SK-N-SH (cell line): ENCODE measurements at regions not wholly inside any gene's neighbourhood (a gene's known extent, or its start where the extent isn't known, plus 50 kb on each side); places are given as distances from the start of the nearest gene placed in this dataset.

Source experiments
- CTCF ChIA-PET: fragments of 300-600, 350-600 bp; formaldehyde crosslinking; extraction: SDS; loops from one replicate; lab custom pipeline; 2021; lab: Yijun Ruan, JAX
- POLR2A ChIA-PET: fragments of 350-600 bp; sonication (Branson Sonifier 250); formaldehyde crosslinking; extraction: SDS; loops from one replicate; lab custom pipeline; 2020; ENCODE audit warnings: antibody characterized with exemption, inconsistent platforms; lab: Yijun Ruan, JAX
- DNase-seq: peaks from one replicate; pipeline ENCODE4 v3.0.0; 2012
- H2AFZ ChIP-seq: fragments of 200-600 bp; sonication (generic); 2 replicates; pipeline ENCODE4 v1.8.1; 2016; ENCODE audit warnings: antibody characterized with exemption, mild to moderate bottlenecking, low read depth
- H3F3A ChIP-seq: fragments of 200-600 bp; sonication (generic); replicated peaks from 2 replicates; pipeline ENCODE3; 2016; ENCODE audit warnings: antibody characterized with exemption, mild to moderate bottlenecking; ENCODE audit not compliant: insufficient read depth
- H3K27ac ChIP-seq, 2 experiments: fragments of 200-500 bp in 1 of 2; fragments of 200-600 bp in 1 of 2; sonication (Bioruptor generic) in 1 of 2; sonication (generic), shearing (Covaris generic) in 1 of 2; 2 replicates each; pipeline versions ENCODE4 v1.5.1 to v1.6.1; 2014 to 2016; ENCODE audit warnings: low read depth in 2 of 2, inconsistent platforms in 1 of 2, low read length in 1 of 2, mild to moderate bottlenecking in 1 of 2, mixed read lengths in 1 of 2
- H3K27me3 ChIP-seq: fragments of 200-600 bp; sonication (generic), shearing (Covaris generic); 2 replicates; pipeline ENCODE4 v1.6.1; 2016; ENCODE audit warnings: mixed run types; ENCODE audit not compliant: insufficient read depth
- H3K36me3 ChIP-seq, 2 experiments: fragments of 200-500 bp in 1 of 2; fragments of 200-600 bp in 1 of 2; sonication (Bioruptor generic) in 1 of 2; sonication (generic) in 1 of 2; replicated peaks in 1 of 2; 2 replicates each; pipeline versions ENCODE3 to v1.5.1; 2014 to 2016; ENCODE audit warnings: low read length in 1 of 2, mild to moderate bottlenecking in 1 of 2; ENCODE audit not compliant: insufficient read depth in 2 of 2, control insufficient read depth in 1 of 2
- H3K4me1 ChIP-seq, 2 experiments: fragments of 200-500 bp in 1 of 2; fragments of 200-600 bp in 1 of 2; sonication (Bioruptor generic) in 1 of 2; sonication (generic), shearing (Covaris generic) in 1 of 2; 2 replicates each; pipeline versions ENCODE4 v1.5.1 to v1.6.1; 2014 to 2016; ENCODE audit warnings: low read depth in 1 of 2, low read length in 1 of 2, mixed run types in 1 of 2; ENCODE audit not compliant: insufficient read depth in 2 of 2, control insufficient read depth in 1 of 2
- H3K4me2 ChIP-seq: fragments of 200-600 bp; sonication (generic), shearing (Covaris generic); 2 replicates; pipeline ENCODE4 v1.6.1; 2017; ENCODE audit warnings: mixed run types
- H3K4me3 ChIP-seq, 2 experiments: fragments of 200-500 bp in 1 of 2; fragments of 200-600 bp in 1 of 2; sonication (Bioruptor generic) in 1 of 2; sonication (generic), shearing (Covaris generic) in 1 of 2; 2 replicates each; pipeline versions ENCODE4 v1.5.1 to v1.8.1; 2014 to 2016; ENCODE audit warnings: low read depth in 2 of 2, inconsistent platforms in 1 of 2, low read length in 1 of 2, mild to moderate bottlenecking in 1 of 2, mixed read lengths in 1 of 2, moderate library complexity in 1 of 2
- H3K79me2 ChIP-seq: fragments of 200-600 bp; sonication (generic); 2 replicates; pipeline ENCODE4 v1.8.1; 2017; ENCODE audit warnings: mild to moderate bottlenecking; ENCODE audit not compliant: insufficient read depth
- H3K9ac ChIP-seq: fragments of 200-600 bp; sonication (generic); 2 replicates; pipeline ENCODE4 v1.6.1; 2017; ENCODE audit warnings: mixed run types
- H3K9me2 ChIP-seq: fragments of 200-600 bp; sonication (generic); 2 replicates; pipeline ENCODE4 v1.6.1; 2017; ENCODE audit warnings: mixed run types
- H3K9me3 ChIP-seq: fragments of 200-600 bp; sonication (generic); 2 replicates; pipeline ENCODE4 v1.6.1; 2017; ENCODE audit warnings: mixed run types, mild to moderate bottlenecking, moderate library complexity
- H4K20me1 ChIP-seq: fragments of 200-600 bp; sonication (generic); 2 replicates; pipeline ENCODE4 v1.6.1; 2017; ENCODE audit warnings: mild to moderate bottlenecking, mixed run types; ENCODE audit not compliant: insufficient read depth
- CTCF ChIP-seq: fragments of 200-600 bp; sonication (generic); IDR thresholded peaks from 2 replicates; pipeline ENCODE4 v1.6.1; 2017; ENCODE audit warnings: antibody characterized with exemption, mild to moderate bottlenecking, moderate library complexity
- EP300 ChIP-seq, 2 experiments: IDR thresholded peaks; 2 replicates each; pipeline versions ENCODE4 v1.4.0 to v1.6.1; 2012; ENCODE audit warnings: borderline replicate concordance in 1 of 2, low read depth in 1 of 2, low read length in 1 of 2
- FOXM1 ChIP-seq: IDR thresholded peaks from 2 replicates; pipeline ENCODE4 v1.4.0; 2012; ENCODE audit warnings: low read depth, mild to moderate bottlenecking
- GABPA ChIP-seq: IDR thresholded peaks from 2 replicates; pipeline ENCODE4 v1.4.0; 2012; ENCODE audit warnings: low read depth, mild to moderate bottlenecking
- GATA2 ChIP-seq: sonication (generic); formaldehyde crosslinking; IDR thresholded peaks from 2 replicates; pipeline ENCODE4 v1.5.0; 2020; ENCODE audit warnings: mild to moderate bottlenecking, missing genetic modification reagents
- IRF3 ChIP-seq: fragments of 150-350 bp; IDR thresholded peaks from 2 replicates; pipeline ENCODE4 v1.6.1; 2016; ENCODE audit warnings: mild to moderate bottlenecking, low read depth, low read length
- JUND ChIP-seq: IDR thresholded peaks from 2 replicates; pipeline ENCODE4 v1.4.0; 2012
- MAX ChIP-seq: IDR thresholded peaks from 2 replicates; pipeline ENCODE4 v1.4.0; 2012; ENCODE audit warnings: low read depth
- MEF2A ChIP-seq: IDR thresholded peaks from 2 replicates; pipeline ENCODE4 v1.4.0; 2012; ENCODE audit warnings: low read depth, borderline replicate concordance
- NRF1 ChIP-seq: IDR thresholded peaks from 2 replicates; pipeline ENCODE4 v1.6.1; 2012; ENCODE audit warnings: low read depth, mild to moderate bottlenecking, low read length
- REST ChIP-seq: IDR thresholded peaks from 2 replicates; pipeline ENCODE4 v1.6.1; 2012; ENCODE audit warnings: mild to moderate bottlenecking, low read depth, low read length, moderate library complexity
- RFX5 ChIP-seq: IDR thresholded peaks from 2 replicates; pipeline ENCODE4 v1.6.1; 2012; ENCODE audit warnings: mild to moderate bottlenecking, improper control_type of control experiment, low read length
- RXRA ChIP-seq: IDR thresholded peaks from 2 replicates; pipeline ENCODE4 v1.4.0; 2012; ENCODE audit warnings: low read depth, mild to moderate bottlenecking, borderline replicate concordance
- TAF1 ChIP-seq: IDR thresholded peaks from 2 replicates; pipeline ENCODE4 v1.6.1; 2012; ENCODE audit warnings: low read depth, mild to moderate bottlenecking, low read length, moderate library complexity, borderline replicate concordance
- TEAD4 ChIP-seq: IDR thresholded peaks from 2 replicates; pipeline ENCODE4 v1.4.0; 2012; ENCODE audit warnings: mild to moderate bottlenecking, borderline replicate concordance; ENCODE audit not compliant: insufficient read depth
- WGBS: methylation state at CpG from one replicate; pipeline ENCODE4 v1.1.6; 2017; ENCODE audit warnings: low lambda C conversion rate; 5-methylcytosine and 5-hydroxymethylcytosine counted together

GRCh38 chrX:95675794-95676193 is 1008.8 kb upstream of the DIAPH2 start:
- CTCF ChIA-PET = no interaction called here
- H2AFZ ChIP-seq = no peak overlapping the region
- H3K27me3 ChIP-seq = no peaks in the 10 kb centered on the region
- no peaks in the 10 kb centered on the region for H3K79me2 ChIP-seq
- TF ChIP-seq MEF2A (no peak), GATA2 (CRISPR knock-in tag) (no peak), RXRA (no peak), MAX (no peak), NRF1 (no peak), TAF1 (no peak), RFX5 (no peak), GABPA (no peak), IRF3 (no peak), JUND (no peak), CTCF (no peak), REST (no peak), FOXM1 (no peak), EP300 (IDR thresholded peaks at IDR 0.05; ENCODE audit: borderline replicate concordance in 1 of 2, low read depth in 1 of 2, low read length in 1 of 2) (no peak), TEAD4 (no peak)
- TF ChIP-seq, all 33 proteins: peak for 0
- Histone ChIP-seq H3K4me3 (no peak overlapping the region), H3K9ac (no peak overlapping the region), H3K27ac (no peak overlapping the region), H3K4me1 (no peaks in the 10 kb centered on the region), H3K9me3 (no peaks in the 10 kb centered on the region), H3K4me2 (no peak overlapping the region), H3K9me2 (no peaks in the 10 kb centered on the region), H4K20me1 (no peaks in the 10 kb centered on the region), H3K36me3 (no peaks in the 10 kb centered on the region), H3F3A (no peaks in the 10 kb centered on the region)
- POLR2A ChIA-PET = no interaction called here
- no peak for DNase-seq
- 6% methylated on average over 3 of the region's 3 CpGs for WGBS
